HG02870 (cell line): ENCODE measurements at regions not wholly inside any gene's neighbourhood (a gene's known extent, or its start where the extent isn't known, plus 50 kb on each side); places are given as distances from the start of the nearest gene placed in this dataset.

ENCODE experiments used
- ATAC-seq: cut with Tn5 transposase; IDR thresholded peaks from one replicate; pipeline ENCODE4 v1.9.1; 2021; ENCODE audit warnings: mild to moderate bottlenecking, moderate library complexity; ENCODE audit not compliant: unreplicated experiment

GRCh38 chr2:83585250-83585649 lies 873.8 kb downstream of the SUCLG1 start:
- no peak for ATAC-seq

GRCh38 chr2:83584672-83585071 lies 874.4 kb downstream of the SUCLG1 start:
- no peak for ATAC-seq

- no peak for ATAC-seq
Measured at GRCh38 chr2:83582589-83582988, 876.5 kb downstream of the SUCLG1 start.

- no peak for ATAC-seq
Measured at GRCh38 chr2:83579507-83579906, 879.6 kb downstream of the SUCLG1 start.

GRCh38 chr2:83578405-83578804 lies 880.7 kb downstream of the SUCLG1 start:
- no peak for ATAC-seq

- no peak for ATAC-seq
Measured at GRCh38 chr2:83574614-83575013, 884.5 kb downstream of the SUCLG1 start.

GRCh38 chr2:83573060-83573459 lies 886.0 kb downstream of the SUCLG1 start:
- no peak for ATAC-seq

GRCh38 chr2:83572400-83572799 lies 886.7 kb downstream of the SUCLG1 start:
- no peak for ATAC-seq

- no peak for ATAC-seq
Measured at GRCh38 chr2:83567551-83567950, 891.5 kb downstream of the SUCLG1 start.

GRCh38 chr2:83565626-83566025 lies 893.5 kb downstream of the SUCLG1 start:
- no peak for ATAC-seq

GRCh38 chr2:83565181-83565580 lies 893.9 kb downstream of the SUCLG1 start:
- ATAC-seq: no peak

- no peak for ATAC-seq
Measured at GRCh38 chr2:83561592-83561991, 897.5 kb downstream of the SUCLG1 start.

- no peak for ATAC-seq
Measured at GRCh38 chr2:83536556-83536955, 922.5 kb downstream of the SUCLG1 start.

- no peak for ATAC-seq
Measured at GRCh38 chr2:83534416-83534815, 924.7 kb downstream of the SUCLG1 start.

GRCh38 chr2:83531206-83531826 lies 927.8 kb downstream of the SUCLG1 start:
- ATAC-seq: no peak

- no peak for ATAC-seq
Measured at GRCh38 chr2:83528767-83529166, 930.3 kb downstream of the SUCLG1 start.

GRCh38 chr2:83522891-83523493 lies 936.1 kb downstream of the SUCLG1 start:
- no peak for ATAC-seq

GRCh38 chr2:83517727-83518368 lies 941.2 kb downstream of the SUCLG1 start:
- no peak for ATAC-seq

GRCh38 chr2:83516503-83516902 lies 942.6 kb downstream of the SUCLG1 start:
- no peak for ATAC-seq

GRCh38 chr2:83487451-83487850 lies 971.6 kb downstream of the SUCLG1 start:
- ATAC-seq: no peak

- ATAC-seq: no peak
Measured at GRCh38 chr2:83481436-83481835, 977.6 kb downstream of the SUCLG1 start.

GRCh38 chr2:83478037-83478436 lies 981.0 kb downstream of the SUCLG1 start:
- no peak for ATAC-seq
